ENCODE measurements at regions not wholly inside any gene's neighbourhood (a gene's known extent, or its start where the extent isn't known, plus 50 kb on each side); places are given as distances from the start of the nearest gene placed in this dataset.
"Not testable (repeated sequence)": the region's sequence is repeated elsewhere in the genome, so short reads cannot be mapped to it uniquely, and the experiment has no call there.

DNA sequence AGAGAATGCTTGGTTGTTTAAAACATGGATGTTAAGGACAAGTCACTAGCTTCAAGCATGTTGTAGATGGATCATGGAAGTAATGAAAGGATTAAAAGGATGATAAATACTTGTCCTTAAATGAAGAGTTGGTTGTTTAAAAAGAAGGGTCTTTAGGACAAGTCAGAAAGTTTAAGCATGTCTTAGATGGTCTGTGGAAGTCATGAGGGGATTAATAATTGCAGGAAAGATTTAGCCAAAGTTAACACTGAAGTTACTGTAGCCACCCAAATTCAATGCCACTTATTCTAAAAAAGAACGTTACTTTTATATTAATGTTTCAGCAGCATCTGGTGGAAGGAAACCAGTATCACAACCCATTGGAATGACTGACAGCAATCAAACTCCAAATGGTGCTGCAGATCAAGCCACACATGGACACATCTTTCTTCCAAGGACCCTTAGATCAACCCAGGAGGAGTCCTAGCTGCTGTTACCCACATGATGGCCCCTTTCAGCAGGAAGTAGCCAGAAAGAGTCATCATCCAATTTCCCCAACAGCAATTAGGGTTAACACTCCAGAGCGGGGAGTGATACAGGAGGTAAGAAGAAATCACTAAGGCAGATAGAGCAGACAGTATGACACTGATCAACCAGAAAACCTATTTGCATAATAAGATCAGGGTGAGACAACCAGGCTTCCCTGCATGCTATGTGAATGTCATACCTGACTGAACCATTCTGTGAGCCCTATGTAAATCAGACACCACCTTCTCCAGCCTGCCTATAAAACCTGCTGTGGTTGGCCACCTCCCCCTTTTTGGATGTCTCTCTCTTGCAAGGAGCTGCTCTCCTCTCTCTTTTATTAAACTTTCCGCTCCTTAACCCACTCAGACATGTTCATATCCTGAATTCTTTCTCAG lies 88.4 kb upstream of the GNAZ start:
- Mint-ChIP-seq H3K36me3 (no peaks in the 10 kb centered on the region), H3K4me1 (no peaks in the 10 kb centered on the region), H3K9me3 (ENCODE audit: low read depth) (peaks cover 9% of the 10 kb centered on the region), H3K27me3 (peaks cover 19% of the 10 kb centered on the region), H3K27ac (no peak overlapping the region), H3K4me3 (no peak overlapping the region)
- ATAC-seq (no peak), DNase-seq (no peak)
- CTCF ChIA-PET, result no interaction called here

DNA sequence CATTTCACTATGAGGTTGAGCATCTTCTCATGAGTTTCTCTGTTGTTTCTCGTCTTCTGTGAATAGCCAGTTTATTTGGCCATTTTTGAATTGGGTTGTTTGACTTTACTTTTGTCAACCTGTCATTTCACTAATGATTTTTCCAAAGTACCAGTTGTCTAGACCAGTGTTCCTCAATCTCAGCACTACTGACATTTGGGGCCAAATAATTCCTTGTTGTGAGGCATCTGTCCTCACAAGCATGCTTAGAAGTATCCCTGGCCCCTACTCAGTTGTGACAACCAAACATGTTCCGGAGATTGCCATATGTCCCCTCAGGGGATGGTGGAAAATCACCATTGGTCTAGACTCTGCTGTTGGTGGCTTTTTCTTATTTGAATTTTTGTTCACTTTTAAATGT lies 87.7 kb upstream of the GNAZ start:
- Mint-ChIP-seq H3K27me3 (peaks cover 20% of the 10 kb centered on the region), H3K36me3 (no peaks in the 10 kb centered on the region), H3K4me3 (no peak overlapping the region), H3K9me3 (ENCODE audit: low read depth) (peaks cover 9% of the 10 kb centered on the region), H3K27ac (no peak overlapping the region), H3K4me1 (no peaks in the 10 kb centered on the region)
- CTCF ChIA-PET, result no interaction called here
- ATAC-seq, result no peak
- no peak for DNase-seq

DNA sequence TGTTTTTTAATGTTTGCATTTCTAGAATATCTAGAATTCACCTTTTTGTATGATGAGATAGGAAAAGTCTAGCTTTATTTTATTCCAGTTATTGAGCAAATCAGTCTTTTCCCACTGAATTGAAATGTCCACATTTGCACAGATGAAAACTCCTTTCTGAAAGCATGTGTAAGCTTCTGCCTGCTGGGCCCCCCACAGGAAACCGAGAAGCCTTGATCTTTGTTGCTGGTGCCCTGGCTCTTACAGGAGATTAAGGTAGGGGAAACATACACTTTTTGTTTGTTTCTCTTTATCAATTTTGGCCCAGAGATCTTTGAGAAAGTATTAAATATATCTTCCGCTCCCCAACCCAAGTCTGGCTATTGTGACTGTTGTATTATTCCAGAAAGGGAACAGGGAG lies 87.2 kb upstream of the GNAZ start:
- ATAC-seq (no peak), DNase-seq (no peak)
- CTCF ChIA-PET, result no interaction called here
- Mint-ChIP-seq H3K9me3 (ENCODE audit: low read depth) (peaks cover 9% of the 10 kb centered on the region), H3K4me1 (no peaks in the 10 kb centered on the region), H3K27ac (no peak overlapping the region), H3K4me3 (no peak overlapping the region), H3K27me3 (peaks cover 18% of the 10 kb centered on the region), H3K36me3 (no peaks in the 10 kb centered on the region)

DNA sequence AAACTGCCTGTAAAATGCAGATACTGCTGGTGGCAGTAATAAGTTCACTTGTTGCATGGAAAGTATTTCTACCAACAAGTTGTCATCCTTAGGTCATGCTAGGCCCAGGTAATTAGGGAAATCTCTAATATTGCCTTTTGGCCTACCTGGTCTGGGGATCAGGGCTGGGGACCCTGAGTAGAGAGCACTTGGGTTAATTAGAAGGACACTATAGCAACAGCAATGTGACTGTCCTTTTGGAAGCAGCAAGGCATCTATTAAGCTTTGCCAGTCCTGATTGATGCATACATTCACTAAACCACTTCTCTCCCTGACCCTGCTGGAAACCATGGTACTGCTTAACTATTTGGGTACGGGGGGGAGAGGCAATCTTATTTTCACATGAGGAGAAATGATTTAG lies 86.5 kb upstream of the GNAZ start:
- H3K4me3 Mint-ChIP-seq, result no peak overlapping the region
- H3K9me3 Mint-ChIP-seq (ENCODE audit: low read depth), result peaks cover 9% of the 10 kb centered on the region
- no peaks in the 10 kb centered on the region for H3K36me3 Mint-ChIP-seq
- H3K27ac Mint-ChIP-seq, result no peak overlapping the region
- DNase-seq (no peak), ATAC-seq (no peak)
- CTCF ChIA-PET, result no interaction called here
- no peaks in the 10 kb centered on the region for H3K4me1 Mint-ChIP-seq
- H3K27me3 Mint-ChIP-seq, result peaks cover 22% of the 10 kb centered on the region

DNA sequence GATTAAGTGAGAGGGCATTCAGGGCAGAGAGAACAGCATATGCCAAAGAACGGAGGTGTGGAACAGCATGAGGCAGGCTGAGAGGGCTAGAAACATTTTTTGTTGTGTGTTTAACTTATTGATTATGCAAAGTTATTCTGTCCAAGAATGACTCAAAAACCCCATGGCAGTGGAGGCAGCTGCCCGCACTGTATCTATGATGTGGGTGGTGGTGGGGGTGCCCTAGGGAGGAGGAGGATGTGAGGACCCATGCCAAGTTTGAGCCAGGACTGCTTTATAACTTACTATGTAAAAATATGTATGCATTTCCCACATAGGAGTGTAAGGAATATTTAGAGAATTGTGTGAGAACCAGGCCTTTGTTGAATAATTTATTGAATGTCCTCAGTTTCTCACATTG lies 85.4 kb upstream of the GNAZ start:
- Mint-ChIP-seq H3K36me3 (no peaks in the 10 kb centered on the region), H3K27ac (no peak overlapping the region), H3K9me3 (ENCODE audit: low read depth) (peaks cover 9% of the 10 kb centered on the region), H3K4me3 (no peak overlapping the region), H3K27me3 (peaks cover 23% of the 10 kb centered on the region), H3K4me1 (no peaks in the 10 kb centered on the region)
- no peak for DNase-seq
- ATAC-seq, result no peak
- CTCF ChIA-PET, result no interaction called here

DNA sequence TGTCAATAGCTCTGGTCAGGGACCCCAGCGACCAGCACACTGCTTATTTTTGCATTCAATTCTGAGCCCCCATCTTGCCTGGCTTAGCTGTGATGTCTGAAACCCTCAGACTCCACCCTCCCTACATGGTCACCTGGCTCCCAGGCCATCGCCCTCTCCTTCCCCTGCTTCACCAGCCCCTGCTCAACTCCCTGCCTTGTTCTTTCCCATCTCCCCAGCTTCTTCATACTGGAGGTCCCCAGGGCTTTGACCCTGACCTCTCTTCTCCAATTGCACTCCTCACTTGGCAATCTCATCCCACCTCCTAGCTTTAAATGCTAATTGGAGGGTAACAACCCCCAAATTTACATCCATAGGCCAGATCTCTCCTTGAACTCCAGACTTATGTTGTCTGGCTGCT lies 84.3 kb upstream of the GNAZ start:
- no peak for ATAC-seq
- no peaks in the 10 kb centered on the region for H3K4me1 Mint-ChIP-seq
- CTCF ChIA-PET, result no interaction called here

DNA sequence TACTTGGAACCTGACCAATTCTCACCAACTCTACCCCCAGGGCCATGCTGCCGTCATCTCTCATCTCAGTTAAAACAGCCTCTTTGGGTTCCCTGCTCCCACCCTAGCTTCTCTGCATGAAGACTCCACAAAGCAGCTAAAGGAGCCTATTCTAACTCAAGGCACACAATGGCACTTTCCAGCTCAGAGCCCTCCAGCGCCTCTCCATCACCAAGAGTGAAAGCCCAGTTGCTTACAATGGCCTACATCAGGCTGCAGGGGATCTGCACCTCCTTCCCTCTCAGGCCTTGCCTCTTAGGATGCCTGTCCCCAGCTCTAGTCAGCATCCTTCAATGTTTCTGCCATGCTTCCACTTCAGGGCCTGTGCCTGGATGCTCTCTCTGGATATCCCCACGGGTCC lies 83.7 kb upstream of the GNAZ start:
- Mint-ChIP-seq H3K27me3 (peaks cover 26% of the 10 kb centered on the region), H3K9me3 (ENCODE audit: low read depth) (peaks cover 3% of the 10 kb centered on the region), H3K4me3 (no peak overlapping the region), H3K27ac (no peak overlapping the region), H3K36me3 (no peaks in the 10 kb centered on the region), H3K4me1 (no peaks in the 10 kb centered on the region)
- CTCF ChIA-PET, result no interaction called here
- no peak for ATAC-seq
- DNase-seq, result no peak

More for the DNA sequence above, 84.3 kb upstream of the GNAZ start:
- Mint-ChIP-seq H3K36me3 (no peaks in the 10 kb centered on the region), H3K9me3 (ENCODE audit: low read depth) (peaks cover 5% of the 10 kb centered on the region), H3K4me3 (no peak overlapping the region), H3K27me3 (peaks cover 25% of the 10 kb centered on the region), H3K27ac (no peak overlapping the region)
- DNase-seq, result no peak

DNA sequence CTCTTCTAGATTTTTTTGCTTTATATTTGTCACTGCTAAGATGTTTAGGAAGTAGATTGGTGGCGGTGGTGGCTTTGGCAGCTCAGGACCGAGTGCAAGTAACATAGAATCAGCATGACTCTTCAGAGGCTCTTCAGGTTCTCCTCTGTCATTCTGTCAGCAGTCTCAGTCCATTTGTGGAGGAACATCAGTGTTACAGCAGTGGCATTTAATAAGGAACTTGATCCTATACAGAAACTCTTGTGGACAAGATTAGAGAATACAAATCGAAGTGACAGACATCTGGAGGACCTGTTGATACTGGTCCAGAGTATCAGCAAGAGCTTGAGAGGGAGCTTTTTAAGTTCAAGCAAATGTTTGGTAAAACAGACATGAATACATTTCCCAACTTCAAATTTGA lies 82.2 kb upstream of the GNAZ start:
- H3K36me3 Mint-ChIP-seq, result no peaks in the 10 kb centered on the region
- peaks cover 32% of the 10 kb centered on the region for H3K27me3 Mint-ChIP-seq
- no peaks in the 10 kb centered on the region for H3K9me3 Mint-ChIP-seq (ENCODE audit: low read depth)
- no peaks in the 10 kb centered on the region for H3K4me1 Mint-ChIP-seq
- H3K27ac Mint-ChIP-seq, result no peak overlapping the region
- ATAC-seq (no peak), DNase-seq (no peak)
- CTCF ChIA-PET, result no interaction called here
- H3K4me3 Mint-ChIP-seq, result no peak overlapping the region

DNA sequence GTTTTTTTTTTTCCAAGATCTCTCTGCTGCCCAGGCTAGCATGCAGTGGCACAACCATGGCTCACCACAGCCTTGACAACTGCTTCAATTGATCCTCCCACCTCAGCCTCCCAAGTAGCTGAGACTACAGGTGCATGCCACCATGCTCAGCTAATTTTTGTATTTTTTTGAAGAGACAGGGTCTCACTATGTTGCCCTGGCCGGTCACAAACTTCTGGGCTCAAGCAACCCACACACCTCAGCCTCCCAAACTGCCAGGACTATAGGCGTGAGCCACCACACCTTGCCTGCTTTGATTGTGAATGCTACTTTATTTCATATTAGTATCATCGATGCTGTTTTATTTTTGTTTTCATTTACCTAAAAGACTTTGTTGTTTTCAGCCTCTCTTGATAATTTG lies 81.5 kb upstream of the GNAZ start:
- Mint-ChIP-seq H3K4me3 (no peak overlapping the region), H3K27me3 (peaks cover 34% of the 10 kb centered on the region), H3K36me3 (no peaks in the 10 kb centered on the region), H3K9me3 (ENCODE audit: low read depth) (no peaks in the 10 kb centered on the region), H3K27ac (no peak overlapping the region), H3K4me1 (no peaks in the 10 kb centered on the region)
- ATAC-seq, result no peak
- DNase-seq, result no peak
- CTCF ChIA-PET, result no interaction called here

DNA sequence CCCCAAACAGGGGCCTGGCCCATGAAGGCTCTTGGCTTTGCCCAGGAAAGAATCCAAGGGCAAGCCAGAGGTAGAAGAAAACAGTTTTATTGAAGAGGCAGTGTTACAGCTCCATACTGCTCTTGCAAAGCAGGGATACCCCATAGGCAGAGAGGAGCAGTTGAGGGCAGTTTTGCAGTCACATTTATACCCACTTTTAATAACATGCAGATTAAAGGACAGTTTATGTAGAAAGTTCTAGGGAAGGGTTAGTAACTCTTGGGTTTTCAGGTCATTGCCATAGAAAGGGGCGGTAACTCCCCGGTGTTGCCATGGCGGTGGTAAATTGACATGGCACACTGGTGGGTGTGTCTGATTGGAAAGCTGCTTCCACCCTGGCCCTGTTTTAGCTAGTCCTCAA lies 80.5 kb upstream of the GNAZ start:
- H3K4me3 Mint-ChIP-seq, result no peak overlapping the region
- ATAC-seq (no peak), DNase-seq (no peak)
- no peaks in the 10 kb centered on the region for H3K9me3 Mint-ChIP-seq (ENCODE audit: low read depth)
- H3K27ac Mint-ChIP-seq, result no peak overlapping the region
- peaks cover 39% of the 10 kb centered on the region for H3K27me3 Mint-ChIP-seq
- H3K4me1 Mint-ChIP-seq, result no peaks in the 10 kb centered on the region
- no peaks in the 10 kb centered on the region for H3K36me3 Mint-ChIP-seq
- CTCF ChIA-PET, result no interaction called here

DNA sequence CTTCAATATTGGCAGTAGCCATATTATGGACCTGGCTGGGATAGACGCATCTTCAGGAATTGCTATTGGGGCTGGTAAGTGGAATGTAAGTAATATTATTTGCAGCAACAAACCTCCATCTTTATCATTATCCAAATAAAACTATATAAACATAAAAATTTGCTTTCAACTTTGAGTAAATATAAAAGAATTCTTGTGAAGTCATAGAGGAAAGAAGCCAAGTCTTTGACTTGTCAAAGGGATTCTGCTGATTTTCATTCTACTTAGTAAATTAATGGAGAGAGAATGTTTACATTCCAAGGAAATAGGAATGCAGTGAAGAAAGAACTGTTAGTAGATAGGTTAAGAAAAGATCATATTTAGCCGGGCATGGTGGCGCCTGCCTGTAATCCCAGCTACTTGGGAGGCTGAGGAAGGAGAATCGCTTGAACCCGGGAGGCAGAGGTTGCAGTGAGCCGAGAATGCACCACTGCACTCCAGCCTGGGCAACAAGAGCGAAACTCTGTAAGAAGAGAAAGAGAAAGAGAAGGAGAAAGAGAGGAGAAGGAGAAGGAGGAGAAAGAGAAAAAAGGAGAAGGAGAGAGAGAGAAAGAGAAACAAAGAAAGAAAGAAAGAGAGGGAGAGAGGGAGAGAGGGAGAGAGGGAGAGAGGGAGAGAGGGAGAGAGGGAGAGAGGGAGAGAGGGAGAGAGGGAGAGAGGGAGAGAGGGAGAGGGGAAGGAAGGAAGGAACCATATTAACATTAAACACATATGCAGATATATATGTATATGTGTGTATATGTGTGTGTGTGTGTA lies 79.4 kb upstream of the GNAZ start:
- DNase-seq; H3K4me3 Mint-ChIP-seq; ATAC-seq; CTCF ChIA-PET; H3K4me1 Mint-ChIP-seq; H3K27ac Mint-ChIP-seq; H3K9me3 Mint-ChIP-seq (ENCODE audit: low read depth); H3K36me3 Mint-ChIP-seq: not testable (repeated sequence)
- H3K27me3 Mint-ChIP-seq, result peaks cover 46% of the 10 kb centered on the region

DNA sequence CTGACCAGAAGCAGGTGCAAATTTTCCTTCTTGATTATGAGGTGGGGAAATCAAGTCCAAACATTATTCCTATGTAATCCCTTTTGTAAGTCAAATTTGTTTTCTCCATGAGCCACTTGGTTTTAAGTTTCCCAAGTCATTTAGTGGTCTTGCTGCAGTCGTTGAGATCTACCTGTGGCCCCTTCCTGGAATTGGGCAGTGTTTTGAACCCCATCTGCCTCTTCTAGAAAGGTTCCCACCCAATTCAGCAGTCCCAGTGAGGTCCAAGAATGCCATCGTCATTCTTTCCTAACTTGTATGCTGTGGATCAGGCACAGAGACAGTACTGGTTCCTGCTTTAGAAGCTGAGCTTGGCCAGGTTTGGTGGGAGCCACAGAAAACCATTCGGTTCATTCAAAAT lies 77.8 kb upstream of the GNAZ start:
- Mint-ChIP-seq H3K27me3 (peaks cover 52% of the 10 kb centered on the region), H3K4me3 (no peak overlapping the region), H3K36me3 (peaks cover 2% of the 10 kb centered on the region), H3K9me3 (ENCODE audit: low read depth) (peaks cover 12% of the 10 kb centered on the region), H3K4me1 (no peaks in the 10 kb centered on the region), H3K27ac (no peak overlapping the region)
- ATAC-seq (no peak), DNase-seq (no peak)
- CTCF ChIA-PET, result interaction anchor here (1.2 kb wide), 1 partner anchor 393 kb away, joined by 3 read pairs; no protein-coding TSS in a partner anchor

DNA sequence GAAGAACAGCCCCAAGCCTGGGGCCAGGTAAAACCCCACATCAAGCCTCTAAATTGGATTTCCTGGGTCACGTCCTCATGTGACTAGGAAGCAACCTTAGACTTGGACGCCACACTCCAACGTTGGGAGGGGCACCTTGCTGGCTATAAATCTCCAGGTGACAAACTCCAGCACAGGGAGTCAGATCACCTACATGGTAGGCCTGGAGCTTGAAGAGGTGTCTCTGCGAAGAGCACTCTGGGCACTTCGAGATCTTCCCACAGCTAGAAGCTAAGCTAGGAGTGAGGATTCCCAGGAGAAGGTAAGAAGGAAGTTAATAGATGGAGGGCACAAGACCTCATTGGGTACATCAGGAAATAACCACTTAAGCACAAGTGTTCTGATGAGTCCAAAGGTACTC lies 77.1 kb upstream of the GNAZ start:
- peaks cover 57% of the 10 kb centered on the region for H3K27me3 Mint-ChIP-seq
- H3K27ac Mint-ChIP-seq, result no peak overlapping the region
- H3K4me1 Mint-ChIP-seq, result no peaks in the 10 kb centered on the region
- no peak overlapping the region for H3K4me3 Mint-ChIP-seq
- H3K36me3 Mint-ChIP-seq, result peaks cover 2% of the 10 kb centered on the region
- CTCF ChIA-PET, result interaction anchor here (1.2 to 1.3 kb wide), 2 partner anchors 240 to 393 kb away, joined by 3 to 4 read pairs; no protein-coding TSS in a partner anchor
- DNase-seq, result no peak
- H3K9me3 Mint-ChIP-seq (ENCODE audit: low read depth), result peaks cover 16% of the 10 kb centered on the region
- no peak for ATAC-seq

DNA sequence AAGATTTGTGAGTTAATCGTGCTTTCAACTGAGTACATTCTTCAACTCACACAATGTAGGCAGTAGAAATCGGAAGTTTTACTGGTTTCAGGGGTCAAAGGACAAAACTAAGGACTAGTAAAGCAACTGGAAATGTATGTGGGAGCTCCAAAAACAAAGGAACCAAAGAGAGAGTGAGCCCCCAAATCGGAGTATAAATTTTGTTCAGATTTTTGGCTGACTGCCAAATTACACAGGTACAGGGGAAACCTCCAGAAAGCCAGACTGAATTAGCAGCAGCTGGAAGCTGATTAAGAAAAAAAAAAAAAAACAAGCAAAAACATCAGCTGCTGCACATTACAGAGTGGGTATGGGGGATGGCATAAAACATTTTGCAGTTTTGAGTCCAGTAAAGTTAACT lies 75.2 kb upstream of the GNAZ start:
- H3K4me3 Mint-ChIP-seq, result no peak overlapping the region
- no peaks in the 10 kb centered on the region for H3K4me1 Mint-ChIP-seq
- ATAC-seq (no peak), DNase-seq (no peak)
- H3K27me3 Mint-ChIP-seq, result peaks cover 59% of the 10 kb centered on the region
- no peak overlapping the region for H3K27ac Mint-ChIP-seq
- peaks cover 16% of the 10 kb centered on the region for H3K9me3 Mint-ChIP-seq (ENCODE audit: low read depth)
- CTCF ChIA-PET, result interaction anchor here (0.7 kb wide), 1 partner anchor 276 kb away, joined by 3 read pairs; no protein-coding TSS in a partner anchor
- peaks cover 2% of the 10 kb centered on the region for H3K36me3 Mint-ChIP-seq
